ENCODE measurements at regions not wholly inside any gene's neighbourhood (a gene's known extent, or its start where the extent isn't known, plus 50 kb on each side); places are given as distances from the start of the nearest gene placed in this dataset.

GRCh38 chr13:58051807-58052375 is 420.3 kb downstream of the PCDH17 start:
- no peak for ATAC-seq

- ATAC-seq = no peak
These were observed 424.9 kb downstream of the PCDH17 start for GRCh38 chr13:58056426-58056825.

DNA sequence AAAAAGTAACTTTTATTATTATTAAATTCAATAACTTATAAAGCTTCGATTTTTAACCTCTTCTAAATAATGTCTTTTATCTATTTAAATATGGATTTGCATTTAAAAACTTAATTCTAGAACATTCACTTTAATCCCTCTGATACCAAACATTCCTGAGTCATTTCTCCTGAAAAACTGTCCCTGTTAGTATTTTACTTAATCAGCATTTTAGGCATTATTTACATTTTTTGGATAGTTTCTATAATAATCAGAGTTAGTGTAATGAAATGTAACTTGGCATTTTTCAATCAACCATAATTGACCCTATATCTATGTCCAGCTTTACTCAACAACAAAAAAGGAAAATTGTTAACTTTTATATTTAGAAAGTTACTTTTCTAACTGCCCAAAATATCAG is 428.1 kb downstream of the PCDH17 start:
- ATAC-seq = no peak

GRCh38 chr13:58080806-58081205 is 449.3 kb downstream of the PCDH17 start:
- ATAC-seq = no peak

DNA sequence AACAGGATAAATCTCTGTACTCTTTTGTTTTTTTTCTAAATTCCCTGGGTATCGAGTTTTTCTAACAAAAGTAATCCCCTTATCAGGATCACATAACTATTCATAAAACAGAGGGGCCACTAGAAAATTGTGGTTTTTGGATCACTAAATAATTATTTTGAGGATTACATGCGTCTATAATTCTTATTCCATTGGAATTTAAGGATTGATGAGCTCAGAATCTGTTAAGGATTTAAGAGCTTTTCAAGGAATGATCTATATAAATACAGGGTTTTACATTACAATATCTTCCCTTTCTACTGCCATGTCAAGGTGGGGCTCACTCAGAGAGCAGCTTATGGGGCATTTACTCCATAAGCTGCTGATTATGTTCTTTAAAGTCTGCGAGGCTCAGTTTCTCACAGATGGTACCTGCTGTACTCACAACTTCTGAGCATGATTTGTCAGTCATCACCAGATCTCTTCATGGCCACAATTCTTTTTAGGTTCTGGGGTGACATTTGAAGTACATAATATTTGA is 449.8 kb downstream of the PCDH17 start:
- ATAC-seq = no peak

DNA sequence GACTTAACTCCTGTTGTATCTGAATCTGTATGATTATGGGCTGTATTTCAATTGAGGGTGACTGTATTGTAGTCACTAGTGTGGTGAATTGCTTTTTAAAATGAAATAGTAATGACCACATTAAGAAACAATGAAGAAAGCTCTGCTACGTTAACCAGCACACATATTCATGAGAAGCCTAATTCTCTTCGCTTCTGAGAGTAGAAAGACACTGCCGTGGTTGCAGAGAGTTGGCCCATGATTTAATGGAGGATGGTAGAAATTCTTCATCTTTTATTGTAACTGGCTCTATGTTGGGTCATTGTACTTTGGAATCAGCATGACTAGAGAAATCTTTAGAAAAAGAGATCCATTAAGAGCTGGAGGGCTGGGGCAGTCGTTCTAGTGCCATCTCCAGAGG is 451.5 kb downstream of the PCDH17 start:
- ATAC-seq = no peak

GRCh38 chr13:58085274-58085673 is 453.7 kb downstream of the PCDH17 start:
- ATAC-seq = no peak

GRCh38 chr13:58085819-58086218 is 454.3 kb downstream of the PCDH17 start:
- no peak for ATAC-seq

GRCh38 chr13:58087566-58087965 is 456.0 kb downstream of the PCDH17 start:
- no peak for ATAC-seq

- ATAC-seq = no peak
These were observed 461.9 kb downstream of the PCDH17 start for GRCh38 chr13:58093394-58093793.

GRCh38 chr13:58097831-58098230 is 466.3 kb downstream of the PCDH17 start:
- ATAC-seq = no peak

DNA sequence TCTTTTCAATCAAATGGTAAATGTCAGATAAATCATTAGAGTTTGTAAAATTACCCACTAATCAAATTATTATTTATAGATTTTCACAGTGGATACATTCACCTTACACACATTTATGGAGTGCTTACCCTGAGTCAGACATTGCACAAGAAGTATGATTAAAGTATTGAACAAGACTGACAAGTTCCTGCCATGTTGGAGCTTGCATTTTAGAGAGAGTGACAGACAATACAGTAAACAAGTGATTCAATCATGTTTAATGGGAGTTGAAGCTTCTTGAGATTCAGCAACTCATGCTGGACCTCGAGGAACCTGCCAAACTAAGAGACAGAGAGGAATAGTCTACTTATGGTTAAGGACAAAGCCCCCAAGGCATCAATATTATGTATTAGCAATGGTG is 487.8 kb downstream of the PCDH17 start:
- ATAC-seq = no peak

DNA sequence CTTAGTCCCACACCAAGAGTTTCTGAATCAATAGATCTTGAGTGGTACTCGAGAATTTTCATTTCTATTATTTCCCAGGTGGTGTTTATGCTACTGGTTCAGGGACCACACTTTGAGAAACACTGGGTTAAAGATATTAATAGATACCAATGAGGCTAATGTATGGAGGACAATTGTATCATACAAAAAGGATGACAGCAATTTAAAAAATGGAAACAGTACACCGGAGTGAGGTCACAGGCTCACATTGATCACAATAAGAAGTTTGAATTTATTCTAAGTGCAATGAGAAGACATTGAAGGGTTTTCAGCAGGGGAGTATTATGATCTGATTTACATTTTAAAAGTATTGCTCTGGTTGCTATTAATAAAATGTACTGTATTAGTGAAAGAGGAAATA is 488.3 kb downstream of the PCDH17 start:
- ATAC-seq = no peak

DNA sequence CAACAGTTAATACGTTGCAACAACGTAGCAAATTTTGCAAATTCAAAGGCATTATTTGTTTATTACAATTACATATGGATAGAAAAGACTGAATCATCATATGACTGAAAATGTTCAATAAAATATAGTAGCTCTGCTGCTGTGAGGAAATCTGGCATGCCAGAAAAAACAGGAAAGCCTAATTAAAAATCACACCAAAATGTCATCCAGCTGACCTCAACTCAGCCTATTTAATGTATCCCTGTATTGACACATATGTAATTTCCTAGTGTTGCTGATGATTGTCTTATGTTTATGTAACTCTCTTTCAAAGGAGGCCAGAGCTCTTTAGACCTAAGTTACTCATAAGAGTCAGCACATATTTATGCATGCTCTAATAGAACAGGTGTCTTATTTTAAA is 495.0 kb downstream of the PCDH17 start:
- no peak for ATAC-seq

DNA sequence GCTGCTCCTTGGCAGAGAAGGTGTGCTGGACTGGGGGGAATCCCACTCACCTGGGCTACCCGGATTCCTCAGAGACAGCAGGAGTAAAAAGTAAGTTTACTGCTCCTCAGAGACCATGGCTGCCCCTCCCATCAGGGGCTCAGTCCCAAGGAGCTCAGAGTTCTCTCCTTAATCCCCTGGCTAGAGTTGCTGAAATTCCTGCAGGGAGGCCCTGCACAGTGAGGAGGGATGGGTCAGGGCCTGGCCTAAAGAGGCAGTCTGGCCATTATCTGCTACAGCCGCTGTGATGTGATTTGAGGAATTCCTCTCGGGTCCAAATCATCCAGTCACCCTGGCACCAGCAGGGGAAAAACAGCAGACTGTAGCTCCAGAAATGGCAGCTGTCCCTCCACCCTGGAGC is 502.5 kb downstream of the PCDH17 start:
- no peak for ATAC-seq

GRCh38 chr13:58134525-58134924 is 503.0 kb downstream of the PCDH17 start:
- ATAC-seq = no peak

DNA sequence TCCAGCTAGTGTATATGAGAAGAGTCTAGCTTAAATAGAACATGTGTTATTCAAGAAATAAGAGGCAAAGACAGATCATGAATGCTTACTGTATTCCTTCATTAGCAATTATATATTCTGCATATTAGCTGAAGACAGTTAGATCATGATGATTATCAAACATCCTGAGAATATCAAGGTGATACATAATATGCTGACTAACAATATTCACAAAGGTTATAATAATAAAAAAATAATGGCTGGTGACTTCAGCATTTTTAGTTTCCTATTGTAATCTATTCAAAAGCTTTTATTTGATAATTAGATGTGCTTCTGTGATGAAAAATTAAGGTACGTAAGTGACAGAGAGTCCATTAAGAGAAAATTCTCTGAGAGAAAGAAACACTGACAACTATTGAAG is 511.4 kb downstream of the PCDH17 start:
- ATAC-seq = no peak

DNA sequence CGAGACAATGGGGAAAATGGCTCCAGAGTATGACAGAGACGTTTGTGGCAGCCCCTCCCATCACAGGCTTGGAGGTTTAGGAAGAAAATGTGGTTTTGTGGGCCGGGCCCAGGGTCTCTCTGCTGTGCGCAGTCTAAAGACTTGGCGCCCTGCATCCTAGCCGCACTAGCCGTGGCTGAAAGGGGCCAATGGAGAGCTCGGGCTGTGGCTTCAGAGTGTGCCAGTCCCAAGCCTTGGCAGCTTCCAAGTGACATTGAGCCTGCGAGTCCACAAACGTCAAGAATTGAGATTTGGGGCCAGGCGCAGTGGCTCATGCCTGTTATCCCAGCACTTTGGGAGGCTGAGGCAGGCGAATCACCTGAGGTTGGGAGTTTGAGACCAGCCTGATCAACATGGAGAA is 513.1 kb downstream of the PCDH17 start:
- no peak for ATAC-seq

- ATAC-seq = no peak
These were observed 519.9 kb downstream of the PCDH17 start for GRCh38 chr13:58151452-58151851.

GRCh38 chr13:58160980-58161379 is 529.4 kb downstream of the PCDH17 start:
- no peak for ATAC-seq

- no peak for ATAC-seq
These were observed 534.1 kb downstream of the PCDH17 start for GRCh38 chr13:58165617-58166016.

- ATAC-seq = no peak
These were observed 549.6 kb downstream of the PCDH17 start for GRCh38 chr13:58181111-58181510.

GRCh38 chr13:58187881-58188280 is 556.3 kb downstream of the PCDH17 start:
- no peak for ATAC-seq

DNA sequence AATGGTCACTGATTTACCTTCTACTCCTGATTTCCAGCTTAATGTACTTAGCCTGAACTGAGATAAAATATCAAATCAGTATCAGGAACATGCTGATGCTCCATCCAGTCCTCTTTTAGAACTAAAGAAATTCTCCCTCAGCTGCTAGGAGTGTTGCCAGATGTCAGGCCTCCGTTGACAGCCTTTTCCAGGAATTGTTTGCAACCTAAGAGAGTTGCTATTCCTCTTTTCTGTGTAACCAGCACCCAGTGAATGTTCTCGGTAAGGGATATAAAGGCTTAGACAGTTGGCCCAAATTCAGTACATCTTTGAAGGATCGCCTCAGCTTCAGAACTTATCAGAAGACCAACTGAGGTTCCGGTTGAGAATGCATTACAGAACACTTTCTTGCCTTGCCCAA is 559.0 kb downstream of the PCDH17 start:
- ATAC-seq = no peak

DNA sequence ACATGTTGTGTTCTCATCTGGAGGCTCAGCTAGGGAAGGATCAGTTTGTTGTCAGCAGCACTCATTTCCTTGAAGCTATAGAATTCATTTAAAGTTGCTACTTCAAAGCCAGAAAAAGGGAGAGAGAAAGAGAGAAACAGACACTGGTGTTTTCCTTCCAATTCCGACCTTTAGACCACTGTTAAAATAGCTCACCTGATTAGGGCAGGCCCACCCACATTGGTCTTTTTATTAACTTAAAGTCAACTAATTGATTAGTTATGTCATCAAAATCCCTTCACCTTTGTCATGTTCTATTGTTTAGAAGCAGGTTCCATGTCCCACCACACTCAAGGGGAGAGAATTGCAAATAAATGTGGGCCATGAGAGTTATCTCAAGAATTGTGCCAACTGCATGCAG is 560.2 kb downstream of the PCDH17 start:
- ATAC-seq = no peak

Data from activated CD4-positive, CD25-positive, alpha-beta regulatory T cell treated with anti-CD3 and anti-CD28 coated beads, Interleukin-2, amount 50 U/mL, for 24 hours (primary cell).